DND-41 (cell line): ENCODE measurements at regions not wholly inside any gene's neighbourhood (a gene's known extent, or its start where the extent isn't known, plus 50 kb on each side); places are given as distances from the start of the nearest gene placed in this dataset.

Source experiments
- ATAC-seq: fragments of 200-7000 bp; cut with Tn5 transposase; 3 replicates; pipeline ENCODE4 v1.9.1; 2021; ENCODE audit warnings: low read depth; ENCODE audit not compliant: insufficient read depth
- DNase-seq: peaks from one replicate; pipeline ENCODE4 v3.0.0-alpha.2; 2020
- H2AFZ ChIP-seq: 2 replicates; pipeline ENCODE4 v1.6.0; 2012; ENCODE audit warnings: low read depth, low read length
- H3K27ac ChIP-seq: 2 replicates; pipeline ENCODE4 v1.5.1; 2012; ENCODE audit warnings: low read length, inconsistent platforms
- H3K27me3 ChIP-seq: fragments of 200-600 bp; sonication (generic); 2 replicates; pipeline ENCODE4 v1.6.0; 2012; ENCODE audit warnings: low read length, mild to moderate bottlenecking, inconsistent platforms; ENCODE audit not compliant: insufficient read depth, poor library complexity
- H3K36me3 ChIP-seq: 2 replicates; pipeline ENCODE4 v1.5.1; 2012; ENCODE audit warnings: low read length, inconsistent platforms; ENCODE audit not compliant: insufficient read depth
- H3K4me1 ChIP-seq: 2 replicates; pipeline ENCODE4 v1.5.1; 2012; ENCODE audit warnings: mild to moderate bottlenecking, low read length; ENCODE audit not compliant: insufficient read depth
- H3K4me2 ChIP-seq: 2 replicates; pipeline ENCODE4 v1.6.0; 2012; ENCODE audit warnings: mild to moderate bottlenecking, moderate library complexity, low read length, inconsistent platforms; ENCODE audit not compliant: insufficient read depth
- H3K4me3 ChIP-seq, 2 experiments: fragments of 200-600 bp in 1 of 2; shearing (Covaris generic) in 1 of 2; 2 replicates each; pipeline ENCODE4 v1.5.1; 2012 to 2016; ENCODE audit warnings: inconsistent platforms in 2 of 2, low read length in 2 of 2, mild to moderate bottlenecking in 2 of 2, low read depth in 1 of 2, moderate library complexity in 1 of 2
- H3K79me2 ChIP-seq: 2 replicates; pipeline ENCODE4 v1.6.0; 2012; ENCODE audit warnings: low read length, inconsistent platforms; ENCODE audit not compliant: insufficient read depth
- H3K9ac ChIP-seq: 2 replicates; pipeline ENCODE4 v1.6.0; 2012; ENCODE audit warnings: low read depth, mild to moderate bottlenecking, inconsistent platforms, low read length, moderate library complexity
- H3K9me3 ChIP-seq: 2 replicates; pipeline ENCODE4 v1.5.1; 2012; ENCODE audit warnings: low read length, moderate library complexity, mild to moderate bottlenecking, inconsistent platforms; ENCODE audit not compliant: insufficient read depth, severe bottlenecking
- H4K20me1 ChIP-seq: 2 replicates; pipeline ENCODE4 v1.6.0; 2012; ENCODE audit warnings: low read length; ENCODE audit not compliant: insufficient read depth
- CTCF ChIP-seq: IDR thresholded peaks from 2 replicates; pipeline ENCODE4 v1.5.1; 2012; ENCODE audit warnings: borderline replicate concordance, low read length, moderate library complexity, mild to moderate bottlenecking; ENCODE audit not compliant: poor library complexity, severe bottlenecking; ENCODE audit errors: extremely low read depth
- EZH2 ChIP-seq: IDR thresholded peaks from 3 replicates; pipeline ENCODE4 v1.6.1; 2012; ENCODE audit warnings: borderline replicate concordance, low read depth, mild to moderate bottlenecking, moderate library complexity, low read length, inconsistent platforms; ENCODE audit not compliant: severe bottlenecking

GRCh38 chr20:58130581-58130980 is 97.9 kb downstream of the ANKRD60 start:
- Histone ChIP-seq H3K27ac (no peak overlapping the region), H3K4me3 (no peak overlapping the region), H2AFZ (no peak overlapping the region), H4K20me1 (peaks cover 4% of the 10 kb centered on the region), H3K36me3 (no peaks in the 10 kb centered on the region), H3K79me2 (no peaks in the 10 kb centered on the region), H3K4me1 (no peaks in the 10 kb centered on the region), H3K27me3 (peaks cover 54% of the 10 kb centered on the region), H3K9me3 (no peaks in the 10 kb centered on the region), H3K9ac (no peak overlapping the region), H3K4me2 (no peak overlapping the region)
- DNase-seq (no peak), ATAC-seq (no peak)
- TF ChIP-seq EZH2 (no peak), CTCF (no peak)

- Histone ChIP-seq H3K36me3 (no peaks in the 10 kb centered on the region), H3K9me3 (no peaks in the 10 kb centered on the region), H3K4me3 (no peak overlapping the region), H4K20me1 (peaks cover 4% of the 10 kb centered on the region; the same call in 1 of the 2 replicates), H2AFZ (no peak overlapping the region), H3K4me1 (no peaks in the 10 kb centered on the region), H3K27ac (no peak overlapping the region), H3K4me2 (no peak overlapping the region), H3K27me3 (peaks cover 50% of the 10 kb centered on the region), H3K9ac (no peak overlapping the region), H3K79me2 (no peaks in the 10 kb centered on the region)
- no peak for TF ChIP-seq EZH2
- no peak for TF ChIP-seq CTCF
- no peak for ATAC-seq
- DNase-seq: no peak
Measured at GRCh38 chr20:58130156-58130555, 98.3 kb downstream of the ANKRD60 start.

GRCh38 chr20:58129721-58130151 is 98.7 kb downstream of the ANKRD60 start:
- TF ChIP-seq CTCF (no peak), EZH2 (no peak)
- H4K20me1 ChIP-seq: peaks cover 4% of the 10 kb centered on the region; the same call in 1 of the 2 replicates
- H3K9ac ChIP-seq: no peak overlapping the region
- H3K79me2 ChIP-seq: no peaks in the 10 kb centered on the region
- no peaks in the 10 kb centered on the region for H3K36me3 ChIP-seq
- H3K4me3 ChIP-seq: no peak overlapping the region
- no peak overlapping the region for H3K27ac ChIP-seq
- no peaks in the 10 kb centered on the region for H3K9me3 ChIP-seq
- H2AFZ ChIP-seq: no peak overlapping the region
- DNase-seq (no peak), ATAC-seq (no peak)
- no peaks in the 10 kb centered on the region for H3K4me1 ChIP-seq
- H3K27me3 ChIP-seq: peaks cover 48% of the 10 kb centered on the region
- no peak overlapping the region for H3K4me2 ChIP-seq
